Fibroblast of lung (primary cell): ENCODE measurements at regions not wholly inside any gene's neighbourhood (a gene's known extent, or its start where the extent isn't known, plus 50 kb on each side); places are given as distances from the start of the nearest gene placed in this dataset.

Experiments used
- DNase-seq, 2 donors: peaks; one replicate each; pipeline versions ENCODE4 v3.0.0 to v3.0.0-alpha.2; 2010; ENCODE audit warnings: low read depth in 2 of 2
- H2AFZ ChIP-seq: 2 replicates; pipeline ENCODE4 v1.5.1; 2012; ENCODE audit warnings: low read length, control low read depth, inconsistent platforms
- H3K27ac ChIP-seq: 2 replicates; pipeline ENCODE4 v1.5.1; 2011; ENCODE audit warnings: low read length, control low read depth; ENCODE audit not compliant: insufficient read depth
- H3K27me3 ChIP-seq: 2 replicates; pipeline ENCODE4 v1.5.1; 2011; ENCODE audit warnings: mild to moderate bottlenecking, low read length; ENCODE audit not compliant: control insufficient read depth, insufficient read depth
- H3K36me3 ChIP-seq: 2 replicates; pipeline ENCODE4 v1.5.1; 2011; ENCODE audit warnings: low read length; ENCODE audit not compliant: control insufficient read depth, insufficient read depth
- H3K4me1 ChIP-seq: 2 replicates; pipeline ENCODE4 v1.5.1; 2011; ENCODE audit warnings: low read length; ENCODE audit not compliant: control insufficient read depth, insufficient read depth; ENCODE audit errors: extremely low read depth
- H3K4me2 ChIP-seq: 2 replicates; pipeline ENCODE4 v1.5.1; 2011; ENCODE audit warnings: low read length, control low read depth; ENCODE audit not compliant: insufficient read depth; ENCODE audit errors: extremely low read depth
- H3K4me3 ChIP-seq, 4 experiments: fragments of 200-600 bp in 1 of 4; sonication (generic) in 1 of 4; replicated peaks in 1 of 4; 2 replicates each; pipeline ENCODE4 v1.5.1; 2011 to 2016; ENCODE audit warnings: low read length in 4 of 4, low read depth in 3 of 4, mild to moderate bottlenecking in 3 of 4, control low read depth in 2 of 4, inconsistent platforms in 1 of 4, mixed read lengths in 1 of 4; ENCODE audit not compliant: insufficient read depth in 1 of 4; ENCODE audit errors: control extremely low read depth in 1 of 4
- H3K79me2 ChIP-seq: 2 replicates; pipeline ENCODE4 v1.5.1; 2012; ENCODE audit warnings: mild to moderate bottlenecking, low read length, inconsistent platforms; ENCODE audit not compliant: control insufficient read depth, insufficient read depth
- H3K9ac ChIP-seq: 2 replicates; pipeline ENCODE4 v1.5.1; 2011; ENCODE audit warnings: mild to moderate bottlenecking, low read length, control low read depth; ENCODE audit not compliant: insufficient read depth
- H3K9me3 ChIP-seq: 2 replicates; pipeline ENCODE4 v1.5.1; 2012; ENCODE audit warnings: low read depth, low read length; ENCODE audit not compliant: control insufficient read depth, insufficient read depth
- H4K20me1 ChIP-seq: 2 replicates; pipeline ENCODE4 v1.5.1; 2011; ENCODE audit warnings: low read length; ENCODE audit not compliant: control insufficient read depth, insufficient read depth; ENCODE audit errors: extremely low read depth
- CTCF ChIP-seq, 2 donors: IDR thresholded peaks in 1 of 2; conservative IDR thresholded peaks in 1 of 2; 1 replicate in 1 of 2; 2 replicates in 1 of 2; pipeline ENCODE4 v1.5.1; 2011 to 2012; ENCODE audit warnings: low read length in 2 of 2, control low read depth in 1 of 2, inconsistent platforms in 1 of 2, low read depth in 1 of 2, mild to moderate bottlenecking in 1 of 2
- EZH2 ChIP-seq: IDR thresholded peaks from 2 replicates; pipeline ENCODE4 v1.5.1; 2012; ENCODE audit warnings: low read length, control low read depth, mild to moderate bottlenecking; ENCODE audit errors: missing control alignments

GRCh38 chr17:69948406-69948805, 126.6 kb upstream of the KCNJ16 start:
- DNase-seq = no peak
- H3K4me3 ChIP-seq = no peak overlapping the region
- no peak overlapping the region for H3K27ac ChIP-seq
- no peaks in the 10 kb centered on the region for H3K9me3 ChIP-seq
- no peak overlapping the region for H3K9ac ChIP-seq
- TF ChIP-seq CTCF (conservative IDR thresholded peaks at IDR 0.05 in 1 of 2, IDR thresholded peaks at IDR 0.05 in 1 of 2; ENCODE audit: low read depth in 1 of 2, low read length in 2 of 2) (no peak), EZH2 (no peak)
- H3K79me2 ChIP-seq = no peaks in the 10 kb centered on the region
- no peak overlapping the region for H3K4me2 ChIP-seq
- H4K20me1 ChIP-seq = no peaks in the 10 kb centered on the region
- H2AFZ ChIP-seq = no peak overlapping the region
- no peaks in the 10 kb centered on the region for H3K27me3 ChIP-seq
- H3K36me3 ChIP-seq = no peaks in the 10 kb centered on the region
- H3K4me1 ChIP-seq = peaks cover 2% of the 10 kb centered on the region

GRCh38 chr17:69949496-69949895, 125.5 kb upstream of the KCNJ16 start:
- Histone ChIP-seq H3K4me2 (no peak overlapping the region), H4K20me1 (no peaks in the 10 kb centered on the region), H3K79me2 (no peaks in the 10 kb centered on the region), H3K36me3 (no peaks in the 10 kb centered on the region), H2AFZ (no peak overlapping the region), H3K4me3 (no peak overlapping the region), H3K4me1 (peaks cover 2% of the 10 kb centered on the region), H3K27me3 (no peaks in the 10 kb centered on the region), H3K27ac (no peak overlapping the region), H3K9ac (no peak overlapping the region), H3K9me3 (no peaks in the 10 kb centered on the region)
- no peak for TF ChIP-seq CTCF (conservative IDR thresholded peaks at IDR 0.05 in 1 of 2, IDR thresholded peaks at IDR 0.05 in 1 of 2; ENCODE audit: low read depth in 1 of 2, low read length in 2 of 2)
- DNase-seq = no peak

GRCh38 chr17:69949973-69950695, 124.9 kb upstream of the KCNJ16 start:
- H2AFZ ChIP-seq = no peak overlapping the region
- H3K9me3 ChIP-seq = no peaks in the 10 kb centered on the region
- no peak for DNase-seq
- H4K20me1 ChIP-seq = no peaks in the 10 kb centered on the region
- no peaks in the 10 kb centered on the region for H3K79me2 ChIP-seq
- H3K27ac ChIP-seq = no peak overlapping the region
- TF ChIP-seq CTCF (conservative IDR thresholded peaks at IDR 0.05 in 1 of 2, IDR thresholded peaks at IDR 0.05 in 1 of 2; ENCODE audit: low read depth in 1 of 2, low read length in 2 of 2) = no peak
- TF ChIP-seq EZH2 = no peak
- peaks cover 2% of the 10 kb centered on the region for H3K4me1 ChIP-seq
- H3K9ac ChIP-seq = no peak overlapping the region
- H3K4me3 ChIP-seq = no peak overlapping the region
- H3K27me3 ChIP-seq = no peaks in the 10 kb centered on the region
- no peaks in the 10 kb centered on the region for H3K36me3 ChIP-seq
- H3K4me2 ChIP-seq = no peak overlapping the region
